Esophagus muscularis mucosa (tissue), 4 donors: ENCODE measurements at regions not wholly inside any gene's neighbourhood (a gene's known extent, or its start where the extent isn't known, plus 50 kb on each side); places are given as distances from the start of the nearest gene placed in this dataset.

Experiments used
- EP300 ChIP-seq: sonication (generic); formaldehyde crosslinking; IDR thresholded peaks from one replicate; pipeline ENCODE4 v1.6.1; 2017; ENCODE audit warnings: antibody characterized with exemption
- POLR2A ChIP-seq: fragments of 450-650 bp; IDR thresholded peaks from one replicate; pipeline ENCODE4 v1.6.1; 2017; ENCODE audit warnings: antibody characterized with exemption, moderate library complexity, mild to moderate bottlenecking, low read depth
- POLR2AphosphoS5 ChIP-seq, 2 donors: sonication (generic); formaldehyde crosslinking; IDR thresholded peaks; one replicate each; pipeline ENCODE4 v1.6.1; 2017; ENCODE audit warnings: antibody characterized with exemption in 2 of 2
- TF ChIP-seq, protein P1 (sequence below), 3 experiments: fragments of 200-600 bp in 2 of 3; fragments of 450-650 bp in 1 of 3; sonication (generic) in 2 of 3; IDR thresholded peaks; one replicate each; pipeline ENCODE4 v1.5.1; 2017 to 2019; ENCODE audit warnings: antibody characterized with exemption in 3 of 3, mild to moderate bottlenecking in 2 of 3, moderate library complexity in 1 of 3

DNA sequence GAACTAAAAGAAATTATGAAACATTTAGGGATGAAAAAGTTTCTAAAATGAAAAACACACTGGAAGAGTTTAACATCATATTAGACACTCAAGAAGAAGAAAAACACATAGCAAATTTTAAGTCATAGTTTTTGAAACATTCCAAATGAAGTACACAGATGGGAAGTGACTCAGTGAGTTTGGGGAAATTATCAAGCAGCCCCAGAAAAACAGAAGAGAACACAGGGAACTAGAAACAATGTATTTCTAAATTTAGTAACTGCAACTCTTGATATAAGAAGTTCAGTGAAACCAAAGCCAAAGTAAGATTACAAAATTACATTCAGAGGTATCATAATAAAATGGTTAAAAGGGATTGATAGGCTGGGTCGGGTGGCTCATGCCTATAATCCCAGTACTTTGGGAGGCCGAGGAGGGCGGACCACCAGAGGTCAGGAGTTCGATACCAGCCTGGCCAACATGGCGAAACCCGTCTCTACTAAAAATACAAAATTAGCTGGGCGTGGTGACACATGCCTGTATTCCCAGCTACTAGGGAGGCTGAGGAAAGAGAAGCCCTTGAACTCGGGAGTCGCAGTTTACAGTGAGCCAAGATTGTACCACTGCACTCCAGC, 461.2 kb downstream of the KCTD8 start:
- TF ChIP-seq, protein P1, sequence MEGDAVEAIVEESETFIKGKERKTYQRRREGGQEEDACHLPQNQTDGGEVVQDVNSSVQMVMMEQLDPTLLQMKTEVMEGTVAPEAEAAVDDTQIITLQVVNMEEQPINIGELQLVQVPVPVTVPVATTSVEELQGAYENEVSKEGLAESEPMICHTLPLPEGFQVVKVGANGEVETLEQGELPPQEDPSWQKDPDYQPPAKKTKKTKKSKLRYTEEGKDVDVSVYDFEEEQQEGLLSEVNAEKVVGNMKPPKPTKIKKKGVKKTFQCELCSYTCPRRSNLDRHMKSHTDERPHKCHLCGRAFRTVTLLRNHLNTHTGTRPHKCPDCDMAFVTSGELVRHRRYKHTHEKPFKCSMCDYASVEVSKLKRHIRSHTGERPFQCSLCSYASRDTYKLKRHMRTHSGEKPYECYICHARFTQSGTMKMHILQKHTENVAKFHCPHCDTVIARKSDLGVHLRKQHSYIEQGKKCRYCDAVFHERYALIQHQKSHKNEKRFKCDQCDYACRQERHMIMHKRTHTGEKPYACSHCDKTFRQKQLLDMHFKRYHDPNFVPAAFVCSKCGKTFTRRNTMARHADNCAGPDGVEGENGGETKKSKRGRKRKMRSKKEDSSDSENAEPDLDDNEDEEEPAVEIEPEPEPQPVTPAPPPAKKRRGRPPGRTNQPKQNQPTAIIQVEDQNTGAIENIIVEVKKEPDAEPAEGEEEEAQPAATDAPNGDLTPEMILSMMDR (IDR thresholded peaks at IDR 0.05) = no peak
- TF ChIP-seq POLR2A (no peak), POLR2AphosphoS5 (IDR thresholded peaks at IDR 0.05) (no peak), EP300 (no peak)
